ENCODE measurements at regions not wholly inside any gene's neighbourhood (a gene's known extent, or its start where the extent isn't known, plus 50 kb on each side); places are given as distances from the start of the nearest gene placed in this dataset.

GRCh38 chr4:11632025-11632424, 203.3 kb upstream of the HS3ST1 start:
- no peak for DNase-seq (ENCODE audit: low spot score)
- in situ Hi-C loops (cut with MboI; ENCODE audit: low sequenced_read_pairs, unreplicated experiment) = no loop called here
- no peak for TF ChIP-seq CTCF (IDR thresholded peaks at IDR 0.05; ENCODE audit: borderline replicate concordance, control extremely low read depth, extremely low read depth, insufficient read depth, missing control alignments)

GRCh38 chr4:11631416-11631815, 202.7 kb upstream of the HS3ST1 start:
- no peak for DNase-seq (ENCODE audit: low spot score)
- in situ Hi-C loops (cut with MboI; ENCODE audit: low sequenced_read_pairs, unreplicated experiment) = no loop called here
- TF ChIP-seq CTCF (IDR thresholded peaks at IDR 0.05; ENCODE audit: borderline replicate concordance, control extremely low read depth, extremely low read depth, insufficient read depth, missing control alignments) = no peak

GRCh38 chr4:11628093-11628725, 199.5 kb upstream of the HS3ST1 start:
- TF ChIP-seq CTCF (IDR thresholded peaks at IDR 0.05; ENCODE audit: borderline replicate concordance, control extremely low read depth, extremely low read depth, insufficient read depth, missing control alignments) = no peak
- DNase-seq (ENCODE audit: low spot score) = no peak
- in situ Hi-C loops (cut with MboI; ENCODE audit: low sequenced_read_pairs, unreplicated experiment) = no loop called here

GRCh38 chr4:11626066-11626465, 197.4 kb upstream of the HS3ST1 start:
- no peak for DNase-seq (ENCODE audit: low spot score)
- in situ Hi-C loops (cut with MboI; ENCODE audit: low sequenced_read_pairs, unreplicated experiment) = no loop called here
- TF ChIP-seq CTCF (IDR thresholded peaks at IDR 0.05; ENCODE audit: borderline replicate concordance, control extremely low read depth, extremely low read depth, insufficient read depth, missing control alignments) = no peak

GRCh38 chr4:11625211-11625610, 196.5 kb upstream of the HS3ST1 start:
- in situ Hi-C loops (cut with MboI; ENCODE audit: low sequenced_read_pairs, unreplicated experiment) = no loop called here
- no peak for DNase-seq (ENCODE audit: low spot score)

GRCh38 chr4:11624370-11624769, 195.7 kb upstream of the HS3ST1 start:
- TF ChIP-seq CTCF (IDR thresholded peaks at IDR 0.05; ENCODE audit: borderline replicate concordance, control extremely low read depth, extremely low read depth, insufficient read depth, missing control alignments) = no peak
- in situ Hi-C loops (cut with MboI; ENCODE audit: low sequenced_read_pairs, unreplicated experiment) = no loop called here

More at GRCh38 chr4:11625211-11625610, 196.5 kb upstream of the HS3ST1 start:
- no peak for TF ChIP-seq CTCF (IDR thresholded peaks at IDR 0.05; ENCODE audit: borderline replicate concordance, control extremely low read depth, extremely low read depth, insufficient read depth, missing control alignments)

GRCh38 chr4:11623726-11624037, 195.0 kb upstream of the HS3ST1 start:
- peak; percentile 17 for TF ChIP-seq CTCF (IDR thresholded peaks at IDR 0.05; ENCODE audit: borderline replicate concordance, control extremely low read depth, extremely low read depth, insufficient read depth, missing control alignments)
- DNase-seq (ENCODE audit: low spot score) = no peak
- in situ Hi-C loops (cut with MboI; ENCODE audit: low sequenced_read_pairs, unreplicated experiment) = no loop called here

More at GRCh38 chr4:11624370-11624769, 195.7 kb upstream of the HS3ST1 start:
- no peak for DNase-seq (ENCODE audit: low spot score)

Measured in GM13976 (cell line).